ENCODE measurements at regions not wholly inside any gene's neighbourhood (a gene's known extent, or its start where the extent isn't known, plus 50 kb on each side); places are given as distances from the start of the nearest gene placed in this dataset.

DNA sequence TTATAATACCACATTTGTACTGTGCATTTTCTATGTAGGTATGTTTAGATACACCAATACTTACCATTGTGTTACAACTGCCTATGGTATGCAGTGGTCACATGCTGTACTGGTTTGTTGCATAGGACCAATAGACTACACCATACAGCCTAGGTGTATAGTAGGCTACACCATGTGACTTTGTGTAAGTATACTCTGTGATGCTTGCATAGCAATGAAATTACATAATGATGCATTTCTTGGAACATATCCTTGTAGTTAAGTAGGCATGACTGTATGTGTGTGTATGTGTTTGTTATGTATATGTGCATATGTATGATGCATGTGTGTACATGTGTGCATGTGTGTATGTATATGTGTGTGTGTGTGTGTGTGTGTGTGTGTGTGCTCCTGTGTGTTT, 157.6 kb downstream of the TDRD15 start:
- Histone ChIP-seq H3K4me1 (no peaks in the 10 kb centered on the region), H3K27me3 (no peaks in the 10 kb centered on the region), H3K4me3 (no peak overlapping the region), H3K27ac (no peak overlapping the region), H3K36me3 (no peaks in the 10 kb centered on the region), H3K9me3 (no peaks in the 10 kb centered on the region)
- no peak for ATAC-seq
- DNase-seq, result no peak
- intact Hi-C loops (cut with DNase I), result no loop called here
- TF ChIP-seq, protein P1, sequence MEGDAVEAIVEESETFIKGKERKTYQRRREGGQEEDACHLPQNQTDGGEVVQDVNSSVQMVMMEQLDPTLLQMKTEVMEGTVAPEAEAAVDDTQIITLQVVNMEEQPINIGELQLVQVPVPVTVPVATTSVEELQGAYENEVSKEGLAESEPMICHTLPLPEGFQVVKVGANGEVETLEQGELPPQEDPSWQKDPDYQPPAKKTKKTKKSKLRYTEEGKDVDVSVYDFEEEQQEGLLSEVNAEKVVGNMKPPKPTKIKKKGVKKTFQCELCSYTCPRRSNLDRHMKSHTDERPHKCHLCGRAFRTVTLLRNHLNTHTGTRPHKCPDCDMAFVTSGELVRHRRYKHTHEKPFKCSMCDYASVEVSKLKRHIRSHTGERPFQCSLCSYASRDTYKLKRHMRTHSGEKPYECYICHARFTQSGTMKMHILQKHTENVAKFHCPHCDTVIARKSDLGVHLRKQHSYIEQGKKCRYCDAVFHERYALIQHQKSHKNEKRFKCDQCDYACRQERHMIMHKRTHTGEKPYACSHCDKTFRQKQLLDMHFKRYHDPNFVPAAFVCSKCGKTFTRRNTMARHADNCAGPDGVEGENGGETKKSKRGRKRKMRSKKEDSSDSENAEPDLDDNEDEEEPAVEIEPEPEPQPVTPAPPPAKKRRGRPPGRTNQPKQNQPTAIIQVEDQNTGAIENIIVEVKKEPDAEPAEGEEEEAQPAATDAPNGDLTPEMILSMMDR (IDR thresholded peaks at IDR 0.05), result no peak
- no peak for FAIRE-seq

DNA sequence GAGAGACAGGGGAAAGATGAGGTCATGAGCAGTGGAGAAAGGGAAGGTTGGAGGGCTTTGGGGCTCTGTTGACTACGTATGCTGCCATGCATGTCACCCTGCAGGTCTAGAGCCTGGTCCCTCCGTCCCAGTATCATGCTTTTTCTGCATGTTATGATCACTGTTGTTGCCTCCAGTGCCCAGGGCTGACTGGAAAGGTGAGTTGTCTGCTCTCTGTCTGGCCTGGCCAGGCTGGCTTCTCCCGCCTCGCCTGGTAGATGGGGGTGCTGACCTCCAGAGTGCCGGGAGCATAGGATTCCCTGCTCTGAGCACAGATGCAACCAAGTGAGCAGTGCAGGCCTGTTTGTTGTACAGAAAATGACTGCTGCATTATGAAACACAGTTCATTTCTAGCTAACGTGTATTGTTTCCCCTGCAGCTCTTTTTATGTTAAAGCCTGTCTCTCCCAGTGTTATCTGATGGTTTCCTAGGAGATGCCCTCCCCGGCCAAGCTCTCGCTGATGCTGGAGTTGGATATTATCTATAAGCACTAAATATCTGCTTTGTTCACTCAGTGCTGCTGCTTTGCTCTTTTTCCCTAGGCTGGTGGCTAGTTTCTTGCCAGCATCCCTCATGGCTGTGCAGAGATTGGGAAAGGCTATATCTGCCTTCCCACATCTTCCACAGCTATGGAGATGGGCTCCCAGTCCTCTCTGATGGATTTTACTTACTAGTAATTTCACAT, 158.2 kb downstream of the TDRD15 start:
- H3K27ac ChIP-seq, result no peak overlapping the region
- no peak for FAIRE-seq
- intact Hi-C loops (cut with DNase I), result no loop called here
- no peaks in the 10 kb centered on the region for H3K9me3 ChIP-seq
- no peaks in the 10 kb centered on the region for H3K27me3 ChIP-seq
- DNase-seq, result no peak
- ATAC-seq, result no peak
- H3K36me3 ChIP-seq, result no peaks in the 10 kb centered on the region
- 30 to 35% methylated on average over 8 of the region's 8 CpGs for WGBS, 2 donors
- no peak overlapping the region for H3K4me3 ChIP-seq
- TF ChIP-seq, protein P1 (IDR thresholded peaks at IDR 0.05), result no peak
- no peaks in the 10 kb centered on the region for H3K4me1 ChIP-seq

DNA sequence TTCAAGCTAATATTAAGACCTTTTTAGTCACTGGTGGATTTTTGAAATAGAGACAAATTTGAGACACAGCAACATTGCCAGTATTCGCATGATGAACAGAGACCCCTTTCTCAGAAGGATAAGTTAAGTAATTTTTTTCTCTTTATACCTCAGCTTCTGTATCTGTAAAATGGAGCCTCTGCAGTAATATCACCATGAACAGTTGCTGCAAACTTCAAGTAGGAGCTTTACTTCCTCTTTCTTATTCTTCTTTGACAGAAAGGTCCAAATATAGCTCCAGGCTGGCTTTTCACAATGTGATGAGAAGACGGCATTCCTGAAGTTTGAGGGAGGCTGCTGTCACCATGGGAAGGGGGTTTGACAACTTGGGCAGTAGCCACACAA, 158.7 kb downstream of the TDRD15 start:
- Histone ChIP-seq H3K36me3 (no peaks in the 10 kb centered on the region), H3K27ac (no peak overlapping the region), H3K9me3 (no peaks in the 10 kb centered on the region), H3K4me3 (no peak overlapping the region), H3K4me1 (no peaks in the 10 kb centered on the region), H3K27me3 (no peaks in the 10 kb centered on the region)
- intact Hi-C loops (cut with DNase I), result no loop called here
- FAIRE-seq, result no peak
- ATAC-seq, result no peak
- DNase-seq, result no peak
- WGBS, 2 donors, result 69 to 74% methylated on average over 2 of the region's 2 CpGs
- TF ChIP-seq, protein P1 (IDR thresholded peaks at IDR 0.05), result no peak

DNA sequence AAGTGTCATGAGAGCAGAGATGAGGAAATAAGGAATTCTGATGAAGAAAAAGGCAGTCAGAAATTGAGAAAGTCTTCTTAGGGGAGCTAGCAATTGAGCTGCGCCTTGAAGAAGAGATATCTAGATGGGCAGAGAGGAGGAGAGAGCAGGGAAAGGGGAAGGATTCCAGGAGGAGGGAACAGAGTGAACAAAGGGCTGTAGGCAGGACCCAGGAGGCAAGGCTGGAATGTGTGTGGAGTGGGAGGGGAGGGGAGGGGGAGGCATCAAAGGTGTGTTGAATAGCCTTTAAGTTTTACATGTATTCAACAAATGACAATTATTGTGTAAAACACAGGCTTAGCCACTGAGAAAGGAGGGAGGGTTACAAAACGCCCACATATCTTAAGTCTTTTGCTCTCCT, 164.5 kb downstream of the TDRD15 start:
- H3K36me3 ChIP-seq, result no peaks in the 10 kb centered on the region
- FAIRE-seq (no peak), DNase-seq (no peak), ATAC-seq (no peak)
- intact Hi-C loops (cut with DNase I), result no loop called here
- H3K27me3 ChIP-seq, result no peaks in the 10 kb centered on the region
- H3K9me3 ChIP-seq, result no peaks in the 10 kb centered on the region
- H3K4me3 ChIP-seq, result no peak overlapping the region
- WGBS, 2 donors, result 62 to 66% methylated on average over 2 of the region's 2 CpGs
- TF ChIP-seq, protein P1 (IDR thresholded peaks at IDR 0.05), result no peak
- no peak overlapping the region for H3K27ac ChIP-seq
- H3K4me1 ChIP-seq, result no peaks in the 10 kb centered on the region

DNA sequence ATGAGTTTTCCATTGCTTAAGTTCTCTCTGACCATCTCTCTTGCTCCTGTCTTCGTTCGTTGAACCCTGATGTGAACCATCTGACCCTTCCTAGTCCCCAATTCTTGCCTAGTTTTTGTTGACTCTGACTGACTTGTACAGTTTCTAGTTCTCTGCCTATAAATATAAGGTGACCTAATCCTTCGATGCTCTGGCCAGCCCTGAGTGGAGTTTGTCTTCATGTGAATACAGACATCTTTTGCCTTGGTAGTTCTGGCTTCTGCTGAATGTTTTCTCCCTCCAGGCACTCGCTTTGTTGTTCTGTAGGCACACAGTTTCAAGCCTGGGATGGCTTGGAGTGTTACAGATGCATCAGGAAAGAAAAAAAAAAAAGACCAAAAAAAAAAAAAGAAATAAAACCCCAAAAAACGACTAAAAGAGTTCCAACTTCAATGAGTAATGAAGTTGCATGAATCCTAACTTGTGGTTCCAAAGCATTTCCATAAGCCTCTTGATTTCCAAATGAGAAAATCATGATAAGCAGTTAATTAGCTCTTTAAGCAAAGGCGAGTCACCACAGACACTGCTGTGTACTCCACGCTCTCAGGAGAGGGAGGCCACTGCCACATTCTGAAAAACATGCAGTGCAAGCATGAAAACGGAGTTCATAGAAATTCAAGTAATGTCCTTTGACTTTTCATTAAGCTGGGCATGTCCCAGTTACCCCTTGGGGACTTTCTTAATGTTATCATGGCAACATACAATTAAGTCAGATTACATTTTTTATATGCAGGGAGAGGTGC, 165.2 kb downstream of the TDRD15 start:
- FAIRE-seq, result no peak
- 53 to 66% methylated on average over 8 of the region's 8 CpGs for WGBS, 2 donors

More for the DNA sequence above, 165.2 kb downstream of the TDRD15 start:
- intact Hi-C loops (cut with DNase I), result no loop called here
- TF ChIP-seq, protein P1 (IDR thresholded peaks at IDR 0.05), result no peak
- no peaks in the 10 kb centered on the region for H3K9me3 ChIP-seq
- H3K36me3 ChIP-seq, result no peaks in the 10 kb centered on the region
- DNase-seq (no peak), ATAC-seq (no peak)
- no peaks in the 10 kb centered on the region for H3K27me3 ChIP-seq
- H3K4me1 ChIP-seq, result no peaks in the 10 kb centered on the region
- H3K27ac ChIP-seq, result no peak overlapping the region
- no peak overlapping the region for H3K4me3 ChIP-seq

Data from pancreas (tissue), 10 donors.